Breast epithelium (tissue), 3 donors: ENCODE measurements at regions not wholly inside any gene's neighbourhood (a gene's known extent, or its start where the extent isn't known, plus 50 kb on each side); places are given as distances from the start of the nearest gene placed in this dataset.

Experiments used
- POLR2A ChIP-seq: fragments of 450-650 bp; IDR thresholded peaks from one replicate; pipeline ENCODE4 v1.6.1; 2016; ENCODE audit warnings: antibody characterized with exemption, mild to moderate bottlenecking, moderate library complexity
- POLR2AphosphoS5 ChIP-seq, 3 donors: sonication (generic); formaldehyde crosslinking; IDR thresholded peaks; one replicate each; pipeline ENCODE4 v1.6.1; 2017; ENCODE audit warnings: antibody characterized with exemption in 3 of 3
- TF ChIP-seq, protein P1 (sequence below), 3 donors: fragments of 450-650 bp; IDR thresholded peaks; one replicate each; pipeline ENCODE4 v1.5.1; 2016 to 2017; ENCODE audit warnings: antibody characterized with exemption in 3 of 3, mild to moderate bottlenecking in 3 of 3, moderate library complexity in 3 of 3

- TF ChIP-seq, protein P1, sequence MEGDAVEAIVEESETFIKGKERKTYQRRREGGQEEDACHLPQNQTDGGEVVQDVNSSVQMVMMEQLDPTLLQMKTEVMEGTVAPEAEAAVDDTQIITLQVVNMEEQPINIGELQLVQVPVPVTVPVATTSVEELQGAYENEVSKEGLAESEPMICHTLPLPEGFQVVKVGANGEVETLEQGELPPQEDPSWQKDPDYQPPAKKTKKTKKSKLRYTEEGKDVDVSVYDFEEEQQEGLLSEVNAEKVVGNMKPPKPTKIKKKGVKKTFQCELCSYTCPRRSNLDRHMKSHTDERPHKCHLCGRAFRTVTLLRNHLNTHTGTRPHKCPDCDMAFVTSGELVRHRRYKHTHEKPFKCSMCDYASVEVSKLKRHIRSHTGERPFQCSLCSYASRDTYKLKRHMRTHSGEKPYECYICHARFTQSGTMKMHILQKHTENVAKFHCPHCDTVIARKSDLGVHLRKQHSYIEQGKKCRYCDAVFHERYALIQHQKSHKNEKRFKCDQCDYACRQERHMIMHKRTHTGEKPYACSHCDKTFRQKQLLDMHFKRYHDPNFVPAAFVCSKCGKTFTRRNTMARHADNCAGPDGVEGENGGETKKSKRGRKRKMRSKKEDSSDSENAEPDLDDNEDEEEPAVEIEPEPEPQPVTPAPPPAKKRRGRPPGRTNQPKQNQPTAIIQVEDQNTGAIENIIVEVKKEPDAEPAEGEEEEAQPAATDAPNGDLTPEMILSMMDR (IDR thresholded peaks at IDR 0.05): no peak
- TF ChIP-seq POLR2AphosphoS5 (IDR thresholded peaks at IDR 0.05) (no peak), POLR2A (no peak)
Measured at GRCh38 chr4:160810941-160811340, 1352.9 kb downstream of the FSTL5 start.
